OCI-LY3 (cell line): ENCODE measurements at regions not wholly inside any gene's neighbourhood (a gene's known extent, or its start where the extent isn't known, plus 50 kb on each side); places are given as distances from the start of the nearest gene placed in this dataset.

ENCODE experiments used
- CTCF ChIP-seq: fragments of 200-600, 300-600 bp; sonication (generic); IDR thresholded peaks from 2 replicates; pipeline ENCODE4 v1.5.1; 2014; ENCODE audit warnings: antibody characterized with exemption, low read length, low read depth
- EZH2phosphoT487 ChIP-seq: fragments of 200-600 bp; shearing (Covaris generic); IDR thresholded peaks from 2 replicates; pipeline ENCODE4 v1.6.1; 2018; ENCODE audit warnings: antibody characterized with exemption, mixed run types, low read depth

GRCh38 chr16:82361885-82362284, 191.9 kb upstream of the MPHOSPH6 start:
- TF ChIP-seq CTCF (no peak), EZH2phosphoT487 (no peak)
